AG04450 (cell line): ENCODE measurements at regions not wholly inside any gene's neighbourhood (a gene's known extent, or its start where the extent isn't known, plus 50 kb on each side); places are given as distances from the start of the nearest gene placed in this dataset.

Source experiments
- CTCF ChIA-PET: fragments of 300-600, 350-600 bp; formaldehyde crosslinking; extraction: SDS; loops from one replicate; lab custom pipeline; 2022; ENCODE audit warnings: antibody characterized with exemption, inconsistent platforms; lab: Charles Lee
- POLR2A ChIA-PET: fragments of 350-600 bp; formaldehyde crosslinking; extraction: SDS; loops from one replicate; lab custom pipeline; 2021; ENCODE audit warnings: antibody characterized with exemption, inconsistent platforms; lab: Yijun Ruan, JAX
- DNase-seq: peaks from one replicate; pipeline ENCODE4 v3.0.0-alpha.2; 2011; ENCODE audit warnings: low read depth, low spot score
- H3K27ac ChIP-seq: one replicate; pipeline ENCODE4 v1.5.1; 2012; ENCODE audit warnings: low read depth, low read length, control low read depth
- H3K27me3 ChIP-seq: one replicate; pipeline ENCODE4 v1.6.0; 2012; ENCODE audit warnings: low read length; ENCODE audit not compliant: control insufficient read depth, insufficient read depth
- H3K4me3 ChIP-seq: 2 replicates; pipeline ENCODE4 v1.5.1; 2011; ENCODE audit warnings: mild to moderate bottlenecking, low read depth, low read length, control low read depth
- H3K9me3 ChIP-seq: 2 replicates; pipeline ENCODE4 v1.5.1; 2012; ENCODE audit warnings: low read length; ENCODE audit not compliant: control insufficient read depth, insufficient read depth
- TF ChIP-seq, protein P1 (sequence below): IDR thresholded peaks from 2 replicates; pipeline ENCODE4 v1.5.1; 2011; ENCODE audit warnings: low read depth, low read length, control low read depth, inconsistent platforms

DNA sequence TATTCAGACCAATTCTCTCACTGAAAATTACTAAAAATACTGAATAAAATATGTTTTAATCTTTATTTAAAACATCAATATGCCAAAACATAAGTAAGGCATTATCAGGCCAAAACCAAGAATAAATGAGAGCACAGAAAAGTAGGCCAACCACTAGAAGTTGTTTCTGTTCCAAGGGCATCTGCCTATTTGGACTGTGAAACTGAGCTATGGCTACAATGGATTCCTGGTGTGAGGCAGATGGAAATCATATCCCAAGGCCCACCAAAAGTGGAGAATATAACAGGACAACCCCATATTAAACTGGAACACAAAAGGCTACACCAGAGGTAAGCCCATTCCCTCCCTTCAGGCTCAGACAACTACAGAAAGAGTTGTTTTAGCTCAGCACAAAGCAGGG lies 302.8 kb upstream of the IL12A start:
- TF ChIP-seq, protein P1, sequence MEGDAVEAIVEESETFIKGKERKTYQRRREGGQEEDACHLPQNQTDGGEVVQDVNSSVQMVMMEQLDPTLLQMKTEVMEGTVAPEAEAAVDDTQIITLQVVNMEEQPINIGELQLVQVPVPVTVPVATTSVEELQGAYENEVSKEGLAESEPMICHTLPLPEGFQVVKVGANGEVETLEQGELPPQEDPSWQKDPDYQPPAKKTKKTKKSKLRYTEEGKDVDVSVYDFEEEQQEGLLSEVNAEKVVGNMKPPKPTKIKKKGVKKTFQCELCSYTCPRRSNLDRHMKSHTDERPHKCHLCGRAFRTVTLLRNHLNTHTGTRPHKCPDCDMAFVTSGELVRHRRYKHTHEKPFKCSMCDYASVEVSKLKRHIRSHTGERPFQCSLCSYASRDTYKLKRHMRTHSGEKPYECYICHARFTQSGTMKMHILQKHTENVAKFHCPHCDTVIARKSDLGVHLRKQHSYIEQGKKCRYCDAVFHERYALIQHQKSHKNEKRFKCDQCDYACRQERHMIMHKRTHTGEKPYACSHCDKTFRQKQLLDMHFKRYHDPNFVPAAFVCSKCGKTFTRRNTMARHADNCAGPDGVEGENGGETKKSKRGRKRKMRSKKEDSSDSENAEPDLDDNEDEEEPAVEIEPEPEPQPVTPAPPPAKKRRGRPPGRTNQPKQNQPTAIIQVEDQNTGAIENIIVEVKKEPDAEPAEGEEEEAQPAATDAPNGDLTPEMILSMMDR, result no peak

DNA sequence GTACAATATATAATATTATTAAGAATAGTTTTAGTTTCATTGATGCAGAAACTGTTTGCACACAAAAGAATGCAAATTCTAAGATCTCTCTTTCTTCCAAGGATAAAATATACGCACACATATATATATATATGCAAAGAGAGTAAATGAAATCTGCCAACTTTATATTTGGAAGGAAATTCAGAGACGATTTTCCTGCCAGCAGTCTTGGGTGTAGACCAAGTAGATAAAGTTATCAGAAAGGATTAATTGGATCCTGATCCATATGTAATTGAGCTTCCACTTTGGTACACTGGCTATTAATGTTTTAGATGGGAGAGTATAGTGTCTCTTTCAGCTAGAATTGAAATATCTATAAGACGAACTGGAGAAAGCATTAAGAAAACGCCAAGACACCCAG lies 295.4 kb upstream of the IL12A start:
- POLR2A ChIA-PET, result no interaction called here
- no peak for DNase-seq
- Histone ChIP-seq H3K9me3 (no peaks in the 10 kb centered on the region), H3K4me3 (no peak overlapping the region), H3K27me3 (no peaks in the 10 kb centered on the region), H3K27ac (no peak overlapping the region)
- TF ChIP-seq, protein P1, result no peak
- CTCF ChIA-PET, result no interaction called here

More for the DNA sequence above, 302.8 kb upstream of the IL12A start:
- DNase-seq, result no peak
- no peak overlapping the region for H3K27ac ChIP-seq
- no peak overlapping the region for H3K4me3 ChIP-seq
- H3K9me3 ChIP-seq, result no peaks in the 10 kb centered on the region
- no peaks in the 10 kb centered on the region for H3K27me3 ChIP-seq
- POLR2A ChIA-PET, result no interaction called here
- CTCF ChIA-PET, result no interaction called here

DNA sequence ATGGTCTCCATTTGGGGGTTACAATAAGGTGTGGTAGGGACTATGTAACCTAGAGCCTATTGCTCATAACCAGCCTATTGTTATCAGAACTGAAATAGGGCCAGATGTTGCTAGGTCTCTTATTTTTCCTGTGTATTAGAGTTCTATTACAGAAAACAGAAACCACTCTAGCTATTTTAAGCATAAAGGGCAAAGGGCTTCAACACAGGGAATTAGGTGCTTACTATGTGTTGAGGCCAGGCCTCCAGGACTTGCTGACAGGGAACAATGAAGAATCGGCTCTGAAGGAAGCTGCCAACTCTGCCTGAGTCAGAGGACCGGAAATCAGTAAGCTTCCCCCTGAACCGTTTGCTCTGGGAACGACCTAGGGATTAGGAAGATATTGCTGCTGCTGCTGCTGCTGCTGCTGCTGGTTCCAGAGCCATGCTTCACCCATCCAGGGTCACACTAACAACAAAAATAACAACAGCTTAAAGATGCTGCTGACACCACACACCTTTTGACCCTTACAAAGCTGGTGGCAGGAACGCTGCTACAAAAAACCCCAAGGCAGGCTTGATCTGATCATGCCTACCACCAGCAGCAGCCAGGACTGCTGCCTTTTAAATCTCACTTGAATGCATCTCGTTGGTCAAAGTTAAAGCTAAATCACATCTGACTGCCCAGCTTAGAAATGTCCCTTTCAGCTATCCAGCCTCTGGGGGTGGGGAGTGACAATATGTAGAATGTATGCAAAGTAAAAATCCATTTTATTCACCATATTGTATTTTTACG lies 276.9 kb upstream of the IL12A start:
- ChIA-PET CTCF (interaction anchor here (0.7 to 1.2 kb wide), 2 partner anchors 14 to 55 kb away, joined by 3 read pairs; no protein-coding TSS in a partner anchor), POLR2A (interaction anchor here (1.1 kb wide), 1 partner anchor 53 kb away, joined by 4 read pairs; no protein-coding TSS in a partner anchor)
- Histone ChIP-seq H3K27me3 (no peaks in the 10 kb centered on the region), H3K9me3 (peaks cover 8% of the 10 kb centered on the region; the same call in 1 of the 2 replicates), H3K27ac (peak overlapping the region; percentile 13), H3K4me3 (no peak overlapping the region)
- peak; percentile 63 for DNase-seq
- TF ChIP-seq, protein P1, result no peak

DNA sequence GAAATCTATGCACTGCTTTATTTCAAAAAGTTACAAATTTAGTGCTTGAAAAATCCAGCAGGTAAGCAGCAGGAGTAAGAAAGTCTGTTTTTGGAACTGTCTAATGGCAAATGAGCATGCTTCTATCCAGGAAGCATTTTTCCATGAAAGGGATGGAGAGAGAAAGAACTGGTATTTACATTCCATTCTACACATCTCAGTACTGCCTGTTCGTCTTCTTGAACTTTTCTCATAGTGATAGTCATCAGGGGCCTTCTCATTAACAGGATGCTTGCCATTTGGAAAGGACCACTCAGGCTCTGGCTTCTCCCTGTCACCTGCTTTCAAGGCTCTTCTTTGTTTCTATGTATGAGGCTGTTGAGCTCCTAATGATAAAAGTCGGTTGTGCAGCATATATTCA lies 267.3 kb upstream of the IL12A start:
- TF ChIP-seq, protein P1, result no peak
- Histone ChIP-seq H3K27me3 (no peaks in the 10 kb centered on the region), H3K27ac (no peak overlapping the region), H3K4me3 (no peak overlapping the region), H3K9me3 (no peaks in the 10 kb centered on the region)
- ChIA-PET POLR2A (no interaction called here), CTCF (no interaction called here)
- no peak for DNase-seq

DNA sequence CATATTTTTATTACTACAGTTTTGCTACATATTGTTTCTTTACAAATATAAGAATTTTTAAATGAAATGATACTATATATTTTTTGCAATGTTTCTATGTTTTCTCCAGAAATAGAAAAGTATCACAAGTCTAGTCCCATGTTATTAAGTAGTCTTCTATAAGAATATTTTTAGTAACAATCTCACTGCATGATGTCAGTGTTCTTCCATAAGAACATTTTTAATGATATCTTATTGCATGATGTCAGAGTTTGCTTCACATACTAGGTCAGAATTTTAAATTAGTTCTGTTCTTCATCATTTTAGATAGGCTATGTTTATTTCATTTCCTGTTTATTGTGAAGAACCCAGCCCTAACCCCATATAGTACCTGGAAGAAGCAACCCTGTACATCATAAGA lies 265.3 kb upstream of the IL12A start:
- no peak for DNase-seq
- H3K27ac ChIP-seq, result no peak overlapping the region
- H3K9me3 ChIP-seq, result no peaks in the 10 kb centered on the region
- ChIA-PET CTCF (interaction anchor here (1.2 to 1.3 kb wide), 2 partner anchors 43 to 82 kb away, joined by 3 read pairs; no protein-coding TSS in a partner anchor), POLR2A (no interaction called here)
- TF ChIP-seq, protein P1, result no peak
- H3K27me3 ChIP-seq, result no peaks in the 10 kb centered on the region
- H3K4me3 ChIP-seq, result no peak overlapping the region
